ENCODE measurements at regions not wholly inside any gene's neighbourhood (a gene's known extent, or its start where the extent isn't known, plus 50 kb on each side); places are given as distances from the start of the nearest gene placed in this dataset.

DNA sequence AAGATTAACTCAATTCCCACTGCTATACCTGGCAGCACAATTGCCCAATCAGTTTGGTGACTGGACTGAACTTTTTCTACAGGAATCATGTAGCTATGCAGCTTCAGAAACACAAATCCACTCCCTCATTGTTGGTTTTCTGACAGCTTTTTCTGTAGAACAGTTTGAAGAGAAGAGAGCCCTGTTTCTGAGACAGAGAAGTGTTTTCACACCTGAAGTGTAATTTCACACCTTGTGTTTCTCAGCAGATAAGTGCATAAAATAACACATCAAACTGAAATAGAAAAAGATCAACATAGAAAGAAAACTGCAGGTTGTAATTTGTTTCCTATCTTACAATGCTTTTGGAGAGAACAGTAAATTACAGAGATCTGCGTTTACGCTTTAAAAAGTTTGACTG lies 335.6 kb downstream of the SNAPC1 start:
- TF ChIP-seq, protein P1, sequence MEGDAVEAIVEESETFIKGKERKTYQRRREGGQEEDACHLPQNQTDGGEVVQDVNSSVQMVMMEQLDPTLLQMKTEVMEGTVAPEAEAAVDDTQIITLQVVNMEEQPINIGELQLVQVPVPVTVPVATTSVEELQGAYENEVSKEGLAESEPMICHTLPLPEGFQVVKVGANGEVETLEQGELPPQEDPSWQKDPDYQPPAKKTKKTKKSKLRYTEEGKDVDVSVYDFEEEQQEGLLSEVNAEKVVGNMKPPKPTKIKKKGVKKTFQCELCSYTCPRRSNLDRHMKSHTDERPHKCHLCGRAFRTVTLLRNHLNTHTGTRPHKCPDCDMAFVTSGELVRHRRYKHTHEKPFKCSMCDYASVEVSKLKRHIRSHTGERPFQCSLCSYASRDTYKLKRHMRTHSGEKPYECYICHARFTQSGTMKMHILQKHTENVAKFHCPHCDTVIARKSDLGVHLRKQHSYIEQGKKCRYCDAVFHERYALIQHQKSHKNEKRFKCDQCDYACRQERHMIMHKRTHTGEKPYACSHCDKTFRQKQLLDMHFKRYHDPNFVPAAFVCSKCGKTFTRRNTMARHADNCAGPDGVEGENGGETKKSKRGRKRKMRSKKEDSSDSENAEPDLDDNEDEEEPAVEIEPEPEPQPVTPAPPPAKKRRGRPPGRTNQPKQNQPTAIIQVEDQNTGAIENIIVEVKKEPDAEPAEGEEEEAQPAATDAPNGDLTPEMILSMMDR (IDR thresholded peaks at IDR 0.05) = no peak

DNA sequence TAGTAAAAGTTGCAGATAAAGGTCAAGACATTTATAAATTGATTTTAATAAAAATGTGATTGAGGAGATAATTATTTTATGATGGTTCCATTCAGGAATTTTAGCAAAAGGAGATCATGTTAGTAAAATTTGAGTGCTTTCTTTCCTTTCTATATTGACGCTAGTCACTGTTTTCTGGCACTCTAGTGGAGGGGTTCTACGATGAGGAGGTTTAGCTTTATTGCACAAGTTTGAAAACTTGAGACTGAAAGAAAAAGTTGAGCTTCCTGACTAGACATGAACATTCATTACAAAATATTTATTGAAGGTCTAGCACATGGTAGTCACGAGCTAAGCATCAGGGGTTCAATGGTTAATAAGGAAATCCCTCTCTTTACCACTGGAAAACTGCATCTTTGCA lies 336.1 kb downstream of the SNAPC1 start:
- TF ChIP-seq, protein P1 (IDR thresholded peaks at IDR 0.05) = no peak

DNA sequence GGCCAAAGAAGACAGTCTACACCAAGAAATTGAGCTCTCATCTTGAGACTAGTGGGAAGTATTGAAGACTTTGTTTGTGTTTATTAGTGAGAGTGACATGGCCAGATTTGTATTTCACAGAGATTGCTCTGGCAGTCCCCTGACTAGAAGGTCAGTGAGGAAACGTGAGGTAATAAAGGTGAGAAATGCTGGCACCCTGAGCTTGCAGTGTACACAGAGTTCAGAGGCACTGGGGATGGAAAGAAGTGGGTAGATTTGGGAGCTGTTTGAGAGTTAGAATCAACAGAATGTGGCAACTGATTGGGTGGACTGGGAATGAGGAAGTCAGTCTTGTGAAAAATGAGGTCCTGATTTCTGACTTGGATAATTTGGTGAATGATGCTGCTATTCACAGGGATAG lies 336.9 kb downstream of the SNAPC1 start:
- TF ChIP-seq, protein P1 (IDR thresholded peaks at IDR 0.05) = no peak

DNA sequence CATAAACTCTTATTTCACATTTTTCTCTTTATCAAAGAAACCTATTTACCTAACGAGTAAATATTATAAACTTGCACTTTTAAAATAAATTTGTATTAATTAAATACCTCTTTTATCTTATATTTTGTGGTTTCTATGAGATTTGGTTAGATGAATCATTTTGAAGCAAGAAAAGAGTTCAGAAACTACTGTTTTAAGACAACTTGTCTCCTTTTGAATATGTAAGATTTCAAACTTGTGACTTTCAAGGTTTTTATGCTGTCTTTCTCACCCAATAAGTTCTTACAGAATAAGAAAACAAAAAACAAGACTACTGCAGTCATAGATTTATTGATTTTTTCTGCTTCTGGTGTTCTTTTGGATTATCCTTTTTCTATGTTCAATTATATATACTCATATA lies 339.0 kb downstream of the SNAPC1 start:
- TF ChIP-seq, protein P1 (IDR thresholded peaks at IDR 0.05) = no peak

DNA sequence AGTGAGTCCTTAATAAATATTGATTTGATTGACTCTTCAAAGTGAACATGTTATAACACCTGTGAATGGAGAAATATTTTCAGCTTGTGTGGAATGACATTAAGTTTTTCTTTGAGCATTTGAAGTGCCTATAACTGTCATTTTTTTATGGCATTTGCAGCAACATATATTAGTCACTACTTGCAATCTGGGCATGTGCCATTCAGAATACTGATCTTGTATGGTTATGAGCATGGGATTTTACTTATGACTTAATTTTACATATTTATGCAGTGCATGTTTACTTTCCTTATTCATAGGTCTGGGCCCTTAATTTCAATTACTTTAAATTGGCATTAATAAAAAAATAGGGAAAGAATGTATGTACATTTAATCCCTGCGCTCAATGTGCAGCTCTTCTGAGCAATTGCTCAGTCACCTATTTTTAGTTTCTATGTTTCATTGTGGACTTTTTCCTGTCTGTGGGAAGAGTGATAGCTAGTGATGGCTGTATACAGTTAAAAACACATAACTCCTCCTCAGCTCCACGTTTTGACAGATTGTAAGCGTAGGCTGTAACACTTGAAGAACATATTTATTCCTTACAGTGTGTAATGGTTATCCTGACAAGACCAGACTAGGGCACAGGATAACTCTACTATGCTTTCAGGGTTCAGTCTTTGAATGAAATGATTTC lies 339.6 kb downstream of the SNAPC1 start:
- TF ChIP-seq, protein P1 (IDR thresholded peaks at IDR 0.05) = no peak

DNA sequence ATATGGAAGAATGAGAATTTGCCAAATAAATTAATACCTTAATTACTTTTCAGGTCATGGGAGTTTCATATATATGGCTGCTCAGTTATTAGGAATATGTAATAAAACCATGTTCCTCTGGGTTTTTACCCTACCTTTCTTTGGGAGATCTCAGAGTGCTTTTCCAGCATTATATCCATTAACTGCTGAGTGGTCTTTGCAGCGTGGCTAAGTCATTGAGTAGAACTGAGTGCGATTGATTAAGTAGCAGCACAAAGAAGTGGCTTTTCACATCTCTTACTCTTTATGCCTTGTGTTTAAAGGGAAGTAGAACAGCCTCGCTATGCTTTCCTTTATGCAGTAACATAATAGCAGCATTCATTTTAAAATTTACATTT lies 340.1 kb downstream of the SNAPC1 start:
- TF ChIP-seq, protein P1 (IDR thresholded peaks at IDR 0.05) = no peak

DNA sequence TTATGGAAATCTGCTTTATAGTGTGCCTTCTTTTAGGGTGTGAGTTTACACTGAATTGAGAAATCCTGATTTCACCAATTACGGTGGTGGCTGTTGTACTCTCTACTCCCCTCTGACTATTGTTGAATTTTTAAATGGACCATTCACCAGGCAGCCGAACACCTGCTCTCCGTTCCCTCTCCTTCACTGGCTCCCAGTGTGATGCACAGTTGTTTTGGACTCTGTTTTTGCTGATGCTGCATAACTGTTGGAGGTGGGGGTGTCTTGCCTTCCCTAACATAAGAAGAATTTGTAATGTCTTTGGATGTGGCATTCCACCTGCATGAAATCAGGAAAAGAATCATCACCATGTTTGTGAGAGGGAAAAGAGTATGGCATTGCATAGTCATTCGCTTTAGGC lies 341.2 kb downstream of the SNAPC1 start:
- TF ChIP-seq, protein P1 (IDR thresholded peaks at IDR 0.05) = no peak

DNA sequence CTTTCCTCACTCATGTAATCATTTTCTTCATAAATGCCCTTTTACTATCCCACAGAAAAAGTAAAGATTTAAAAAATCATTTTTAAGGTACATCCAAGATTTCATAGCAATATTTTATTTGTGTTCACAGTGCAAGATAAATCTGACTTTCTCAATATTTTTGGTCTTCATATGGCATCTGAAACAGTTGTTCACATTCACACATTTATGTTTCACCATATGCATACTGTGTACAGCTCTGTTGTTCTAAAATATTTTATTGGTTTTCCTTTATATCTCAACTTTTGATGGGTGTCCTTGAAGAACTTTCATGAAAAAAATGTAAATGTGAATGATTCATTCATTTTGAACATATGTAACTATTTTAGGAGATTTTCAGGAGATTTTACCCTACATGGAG lies 348.7 kb downstream of the SNAPC1 start:
- TF ChIP-seq, protein P1 (IDR thresholded peaks at IDR 0.05) = no peak

Data from LNCAP (cell line).